ENCODE measurements at regions not wholly inside any gene's neighbourhood (a gene's known extent, or its start where the extent isn't known, plus 50 kb on each side); places are given as distances from the start of the nearest gene placed in this dataset.
"Not testable (repeated sequence)": the region's sequence is repeated elsewhere in the genome, so short reads cannot be mapped to it uniquely, and the experiment has no call there.

GRCh38 chr22:47355388-47355725 is 592.9 kb downstream of the TBC1D22A start:
- peak; percentile 0 for DNase-seq (ENCODE audit: low spot score)

GRCh38 chr22:47354668-47355387 is 592.4 kb downstream of the TBC1D22A start:
- DNase-seq (ENCODE audit: low spot score), result peak; percentile 15

- DNase-seq (ENCODE audit: low spot score), result peak; percentile 13
Observed at GRCh38 chr22:47352920-47353700, 590.7 kb downstream of the TBC1D22A start.

GRCh38 chr22:47351836-47352579 is 589.6 kb downstream of the TBC1D22A start:
- DNase-seq (ENCODE audit: low spot score), result peak; percentile 14

GRCh38 chr22:47346287-47346686 is 583.8 kb downstream of the TBC1D22A start:
- not testable (repeated sequence) for DNase-seq (ENCODE audit: low spot score)

GRCh38 chr22:47345025-47345424 is 582.6 kb downstream of the TBC1D22A start:
- DNase-seq (ENCODE audit: low spot score), result peak; percentile 12

- no peak for DNase-seq (ENCODE audit: low spot score)
Observed at GRCh38 chr22:47344414-47344813, 582.0 kb downstream of the TBC1D22A start.

GRCh38 chr22:47343611-47344010 is 581.2 kb downstream of the TBC1D22A start:
- no peak for DNase-seq (ENCODE audit: low spot score)

- no peak for DNase-seq (ENCODE audit: low spot score)
Observed at GRCh38 chr22:47342446-47342845, 580.0 kb downstream of the TBC1D22A start.

GRCh38 chr22:47341464-47341863 is 579.0 kb downstream of the TBC1D22A start:
- no peak for DNase-seq (ENCODE audit: low spot score)

- no peak for DNase-seq (ENCODE audit: low spot score)
Observed at GRCh38 chr22:47340851-47341436, 578.5 kb downstream of the TBC1D22A start.

- no peak for DNase-seq (ENCODE audit: low spot score)
Observed at GRCh38 chr22:47337161-47337621, 574.7 kb downstream of the TBC1D22A start.

GRCh38 chr22:47335958-47336357 is 573.5 kb downstream of the TBC1D22A start:
- DNase-seq (ENCODE audit: low spot score), result no peak

- no peak for DNase-seq (ENCODE audit: low spot score)
Observed at GRCh38 chr22:47335460-47335859, 573.0 kb downstream of the TBC1D22A start.

GRCh38 chr22:47334601-47335000 is 572.2 kb downstream of the TBC1D22A start:
- DNase-seq (ENCODE audit: low spot score), result no peak

GRCh38 chr22:47333625-47334024 is 571.2 kb downstream of the TBC1D22A start:
- no peak for DNase-seq (ENCODE audit: low spot score)

GRCh38 chr22:47332246-47332980 is 570.0 kb downstream of the TBC1D22A start:
- no peak for DNase-seq (ENCODE audit: low spot score)

GRCh38 chr22:47331750-47332149 is 569.3 kb downstream of the TBC1D22A start:
- no peak for DNase-seq (ENCODE audit: low spot score)

GRCh38 chr22:47329727-47330650 is 567.5 kb downstream of the TBC1D22A start:
- DNase-seq (ENCODE audit: low spot score), result peak; percentile 1

GRCh38 chr22:47328550-47329243 is 566.2 kb downstream of the TBC1D22A start:
- DNase-seq (ENCODE audit: low spot score), result no peak
